ENCODE measurements at regions not wholly inside any gene's neighbourhood (a gene's known extent, or its start where the extent isn't known, plus 50 kb on each side); places are given as distances from the start of the nearest gene placed in this dataset.
"Not testable (repeated sequence)": the region's sequence is repeated elsewhere in the genome, so short reads cannot be mapped to it uniquely, and the experiment has no call there.

DNA sequence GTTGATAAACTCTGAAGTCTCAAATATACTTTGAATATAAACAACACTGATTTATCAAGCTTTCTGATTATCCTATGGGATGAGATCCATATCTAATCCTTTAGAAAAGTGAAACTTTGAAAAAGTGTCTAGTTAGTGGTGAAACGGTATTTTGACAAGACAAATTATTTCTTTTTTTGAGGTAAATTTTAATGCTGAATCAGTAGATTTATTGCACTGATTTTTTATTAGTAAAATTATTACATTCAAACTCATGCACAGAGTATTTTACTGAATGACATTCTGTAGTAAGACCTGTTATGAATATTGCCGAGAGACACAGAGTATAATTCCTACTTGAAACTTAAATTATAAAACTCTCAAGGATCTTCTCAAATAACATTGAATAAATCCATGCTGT lies 679.1 kb upstream of the SPRY2 start:
- Histone ChIP-seq H3K9me3 (ENCODE audit: control insufficient read depth in 2 of 2, insufficient read depth in 1 of 2, low read depth in 1 of 2, low read length in 1 of 2) (peaks cover 0 to 13% of the 10 kb centered on the region in 2 donors), H3K4me3 (ENCODE audit: low read depth in 1 of 3, low read length in 3 of 3) (no peak overlapping the region), H3K27ac (ENCODE audit: low read depth in 1 of 3, low read length in 2 of 3) (no peak overlapping the region), H3K36me3 (ENCODE audit: control insufficient read depth in 3 of 3, insufficient read depth in 2 of 3, low read depth in 1 of 3, low read length in 3 of 3) (no peaks in the 10 kb centered on the region), H3K4me1 (ENCODE audit: control insufficient read depth in 3 of 3, insufficient read depth in 2 of 3, low read depth in 1 of 3, low read length in 2 of 3) (peaks cover 0 to 6% (median 0%) of the 10 kb centered on the region in 3 donors), H3K27me3 (ENCODE audit: control insufficient read depth in 3 of 3, insufficient read depth in 3 of 3, low read length in 3 of 3) (no peaks in the 10 kb centered on the region)
- WGBS, 3 donors = 80 to 91% (median 83%) methylated on average over 2 of the region's 2 CpGs
- no peak for FAIRE-seq
- DNase-seq = no peak

DNA sequence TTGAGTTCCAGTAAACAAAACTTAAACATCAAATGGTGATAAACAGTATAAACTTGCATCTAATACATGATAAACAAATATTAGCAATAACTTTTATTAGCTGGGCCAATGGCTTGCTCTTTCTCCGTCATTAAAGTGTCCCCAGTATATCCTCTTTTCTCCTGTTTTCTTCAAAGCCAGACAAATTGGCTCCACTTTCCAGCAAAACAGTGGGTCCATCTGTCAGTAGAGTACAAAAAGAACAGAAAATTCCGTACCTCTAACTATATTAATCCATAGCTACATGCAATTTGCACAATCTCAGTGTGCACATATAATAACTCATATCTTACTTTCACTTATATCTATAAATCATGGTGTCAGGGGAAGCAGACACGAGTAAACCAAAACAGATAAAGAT lies 678.0 kb upstream of the SPRY2 start:
- FAIRE-seq (no peak), DNase-seq (no peak)
- no peaks in the 10 kb centered on the region for H3K27me3 ChIP-seq (ENCODE audit: control insufficient read depth in 3 of 3, insufficient read depth in 3 of 3, low read length in 3 of 3)
- H3K4me3 ChIP-seq (ENCODE audit: low read depth in 1 of 3, low read length in 3 of 3) = no peak overlapping the region
- no peaks in the 10 kb centered on the region for H3K36me3 ChIP-seq (ENCODE audit: control insufficient read depth in 3 of 3, insufficient read depth in 2 of 3, low read depth in 1 of 3, low read length in 3 of 3)
- whole genome bisulfite sequencing, 3 donors = 48 to 59% (median 49%) methylated on average over 3 of the region's 3 CpGs
- no peak overlapping the region for H3K27ac ChIP-seq (ENCODE audit: low read depth in 1 of 3, low read length in 2 of 3)
- peaks cover 0 to 13% of the 10 kb centered on the region in 2 donors for H3K9me3 ChIP-seq (ENCODE audit: control insufficient read depth in 2 of 2, insufficient read depth in 1 of 2, low read depth in 1 of 2, low read length in 1 of 2)
- peaks cover 0 to 6% (median 0%) of the 10 kb centered on the region in 3 donors for H3K4me1 ChIP-seq (ENCODE audit: control insufficient read depth in 3 of 3, insufficient read depth in 2 of 3, low read depth in 1 of 3, low read length in 2 of 3)

DNA sequence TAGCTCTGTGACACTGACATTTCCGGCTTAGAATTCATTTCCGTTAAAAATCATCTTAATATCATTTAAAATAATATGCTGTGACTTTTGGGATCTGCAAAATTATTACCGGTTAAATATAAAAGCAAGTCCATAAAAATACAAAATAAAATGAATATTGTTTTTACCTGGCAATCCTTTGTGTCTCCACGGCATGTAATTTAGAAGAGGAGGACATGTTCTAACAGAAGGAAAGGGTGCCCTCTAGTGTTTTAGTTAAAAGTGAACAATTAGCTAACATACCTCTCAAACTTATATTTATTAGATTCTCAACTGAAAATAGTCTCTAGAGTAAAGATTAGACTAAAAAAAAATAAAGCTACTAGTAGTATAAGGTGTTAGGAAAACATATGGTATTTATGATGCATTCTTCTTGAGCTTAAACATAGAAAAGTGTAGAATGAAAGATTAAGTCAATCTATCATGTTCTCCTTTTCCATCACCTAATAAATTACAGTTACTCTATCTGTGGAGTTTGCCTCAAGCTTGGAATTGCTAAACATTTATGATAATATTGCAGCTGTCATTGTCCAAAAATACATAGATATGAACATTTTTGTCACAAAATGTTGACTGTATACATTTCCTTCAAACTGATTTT lies 676.7 kb upstream of the SPRY2 start:
- H3K36me3 ChIP-seq (ENCODE audit: control insufficient read depth in 3 of 3, insufficient read depth in 2 of 3, low read depth in 1 of 3, low read length in 3 of 3) = no peaks in the 10 kb centered on the region
- H3K27me3 ChIP-seq (ENCODE audit: control insufficient read depth in 3 of 3, insufficient read depth in 3 of 3, low read length in 3 of 3) = no peaks in the 10 kb centered on the region
- WGBS, 3 donors = 27 to 34% (median 29%) methylated on average over 4 of the region's 4 CpGs
- H3K9me3 ChIP-seq (ENCODE audit: control insufficient read depth in 2 of 2, insufficient read depth in 1 of 2, low read depth in 1 of 2, low read length in 1 of 2) = peaks cover 0 to 13% of the 10 kb centered on the region in 2 donors
- H3K4me3 ChIP-seq (ENCODE audit: low read depth in 1 of 3, low read length in 3 of 3) = no peak overlapping the region
- H3K27ac ChIP-seq (ENCODE audit: low read depth in 1 of 3, low read length in 2 of 3) = no peak overlapping the region
- H3K4me1 ChIP-seq (ENCODE audit: control insufficient read depth in 3 of 3, insufficient read depth in 2 of 3, low read depth in 1 of 3, low read length in 2 of 3) = peaks cover 0 to 6% (median 0%) of the 10 kb centered on the region in 3 donors
- DNase-seq (peak; percentile 44 to 51), FAIRE-seq (peak; percentile 51)

DNA sequence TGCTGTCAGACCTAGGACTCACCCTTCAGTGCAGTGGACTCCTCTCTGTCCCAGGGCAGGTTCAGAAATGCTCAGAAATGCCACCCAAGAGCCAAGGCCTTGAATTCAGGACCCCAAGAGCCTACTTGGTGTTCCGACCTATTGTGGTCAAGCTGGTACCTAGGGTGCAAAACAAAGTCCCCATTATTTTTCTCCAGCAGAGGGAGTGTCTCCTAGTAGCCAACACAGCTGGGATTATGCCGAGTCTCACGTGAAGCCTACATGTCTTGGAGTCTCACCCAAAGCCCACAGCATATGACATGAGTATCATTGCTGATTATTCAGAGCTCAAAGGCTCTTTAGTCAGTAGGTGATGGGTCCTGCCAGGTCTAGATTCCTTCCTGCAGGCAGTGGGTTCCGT lies 671.1 kb upstream of the SPRY2 start:
- FAIRE-seq = no peak
- Histone ChIP-seq H3K27me3 (ENCODE audit: control insufficient read depth in 3 of 3, insufficient read depth in 3 of 3, low read length in 3 of 3) (no peaks in the 10 kb centered on the region), H3K27ac (ENCODE audit: low read depth in 1 of 3, low read length in 2 of 3) (no peak overlapping the region), H3K4me3 (ENCODE audit: low read depth in 1 of 3, low read length in 3 of 3) (no peak overlapping the region), H3K9me3 (ENCODE audit: control insufficient read depth in 2 of 2, insufficient read depth in 1 of 2, low read depth in 1 of 2, low read length in 1 of 2) (peaks cover 0 to 13% of the 10 kb centered on the region in 2 donors), H3K4me1 (ENCODE audit: control insufficient read depth in 3 of 3, insufficient read depth in 2 of 3, low read depth in 1 of 3, low read length in 2 of 3) (no peaks in the 10 kb centered on the region), H3K36me3 (ENCODE audit: control insufficient read depth in 3 of 3, insufficient read depth in 2 of 3, low read depth in 1 of 3, low read length in 3 of 3) (no peaks in the 10 kb centered on the region)
- DNase-seq = no peak
- 88 to 93% (median 89%) methylated on average over 4 of the region's 4 CpGs for WGBS, 3 donors

DNA sequence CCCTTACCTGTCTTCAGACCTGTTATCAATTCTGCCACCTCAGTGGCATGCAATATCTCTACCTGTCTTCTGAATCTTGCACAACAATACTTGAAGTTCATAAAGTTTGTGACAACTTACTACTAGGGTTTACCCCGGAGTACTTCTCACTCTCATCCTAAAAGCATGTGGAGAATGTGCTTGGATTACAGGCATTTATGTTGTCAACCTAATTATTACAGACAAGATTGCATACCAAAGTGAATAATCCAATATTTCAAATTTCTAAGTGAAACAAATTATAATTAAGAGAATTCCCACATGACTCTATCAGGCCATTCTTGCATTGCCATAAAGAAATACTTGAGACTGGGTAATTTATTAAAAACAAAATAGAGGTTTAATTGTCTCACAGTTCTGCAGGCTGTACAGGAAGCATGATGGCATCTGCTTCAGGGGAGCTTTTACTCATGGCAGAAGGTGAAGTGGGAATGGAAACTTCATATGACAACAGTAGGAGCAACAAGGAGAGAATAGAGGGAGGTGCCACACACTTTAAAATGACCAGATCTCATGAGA lies 661.0 kb upstream of the SPRY2 start:
- H3K4me1 ChIP-seq (ENCODE audit: control insufficient read depth in 3 of 3, insufficient read depth in 2 of 3, low read depth in 1 of 3, low read length in 2 of 3) = no peaks in the 10 kb centered on the region
- DNase-seq (no peak), FAIRE-seq (no peak)
- no peak overlapping the region for H3K4me3 ChIP-seq (ENCODE audit: low read depth in 1 of 3, low read length in 3 of 3)
- H3K27me3 ChIP-seq (ENCODE audit: control insufficient read depth in 3 of 3, insufficient read depth in 3 of 3, low read length in 3 of 3) = no peaks in the 10 kb centered on the region
- H3K9me3 ChIP-seq (ENCODE audit: control insufficient read depth in 2 of 2, insufficient read depth in 1 of 2, low read depth in 1 of 2, low read length in 1 of 2) = peaks cover 0 to 10% of the 10 kb centered on the region in 2 donors
- H3K27ac ChIP-seq (ENCODE audit: low read depth in 1 of 3, low read length in 2 of 3) = no peak overlapping the region
- H3K36me3 ChIP-seq (ENCODE audit: control insufficient read depth in 3 of 3, insufficient read depth in 2 of 3, low read depth in 1 of 3, low read length in 3 of 3) = no peaks in the 10 kb centered on the region
- 63 to 68% (median 64%) methylated on average over 1 of the region's 1 CpG for WGBS, 3 donors

DNA sequence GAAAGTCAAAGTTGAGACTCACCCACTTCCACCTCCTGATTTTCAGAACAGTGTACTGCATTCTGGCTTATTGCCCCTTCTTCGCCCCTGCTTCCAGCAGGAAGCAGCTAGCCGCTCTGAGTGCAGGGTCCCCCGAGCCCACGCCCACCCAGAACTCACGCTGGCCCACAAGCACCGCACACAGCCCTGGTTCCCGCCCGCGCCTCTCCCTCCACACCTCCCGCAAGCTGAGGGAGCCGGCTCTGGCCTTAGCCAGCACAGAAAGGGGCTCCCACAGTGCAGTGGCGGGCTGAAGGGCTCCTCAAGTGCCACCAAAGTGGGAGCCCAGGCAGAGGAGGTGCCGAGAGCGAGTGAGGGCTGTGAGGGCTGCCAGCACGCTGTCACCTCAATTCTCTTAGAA lies 657.7 kb upstream of the SPRY2 start:
- not testable (repeated sequence) for H3K27me3 ChIP-seq (ENCODE audit: control insufficient read depth in 3 of 3, insufficient read depth in 3 of 3, low read length in 3 of 3); DNase-seq
- 77 to 92% (median 90%) methylated on average over 14 to 15 of the region's 15 CpGs for WGBS, 3 donors

DNA sequence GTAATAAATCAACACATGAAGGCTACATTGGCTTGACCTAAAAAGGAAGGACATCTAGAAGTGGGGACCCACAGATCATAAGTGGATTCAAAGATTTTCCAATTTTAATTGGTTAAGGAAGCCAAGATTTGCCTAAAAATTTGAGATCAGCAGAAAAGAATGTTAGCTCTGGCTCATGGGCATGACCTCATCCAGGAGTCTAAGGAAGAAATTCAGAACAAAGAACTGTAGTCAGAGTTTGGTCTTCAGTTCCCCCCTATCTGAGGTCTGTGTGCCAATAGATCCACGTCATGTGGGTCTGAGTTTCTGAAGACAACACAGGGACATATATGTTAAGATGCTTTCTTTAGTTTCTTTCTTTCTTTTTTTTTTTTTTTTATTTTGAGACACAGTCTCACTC lies 648.8 kb upstream of the SPRY2 start:
- WGBS, 3 donors = 59 to 89% (median 76%) methylated on average over 1 of the region's 1 CpG

More for the DNA sequence above, 657.7 kb upstream of the SPRY2 start:
- not testable (repeated sequence) for H3K4me3 ChIP-seq (ENCODE audit: low read depth in 1 of 3, low read length in 3 of 3); H3K36me3 ChIP-seq (ENCODE audit: control insufficient read depth in 3 of 3, insufficient read depth in 2 of 3, low read depth in 1 of 3, low read length in 3 of 3); H3K4me1 ChIP-seq (ENCODE audit: control insufficient read depth in 3 of 3, insufficient read depth in 2 of 3, low read depth in 1 of 3, low read length in 2 of 3); H3K27ac ChIP-seq (ENCODE audit: low read depth in 1 of 3, low read length in 2 of 3); FAIRE-seq
- H3K9me3 ChIP-seq (ENCODE audit: control insufficient read depth in 2 of 2, insufficient read depth in 1 of 2, low read depth in 1 of 2, low read length in 1 of 2) = peaks cover 0 to 10% of the 10 kb centered on the region in 2 donors

DNA sequence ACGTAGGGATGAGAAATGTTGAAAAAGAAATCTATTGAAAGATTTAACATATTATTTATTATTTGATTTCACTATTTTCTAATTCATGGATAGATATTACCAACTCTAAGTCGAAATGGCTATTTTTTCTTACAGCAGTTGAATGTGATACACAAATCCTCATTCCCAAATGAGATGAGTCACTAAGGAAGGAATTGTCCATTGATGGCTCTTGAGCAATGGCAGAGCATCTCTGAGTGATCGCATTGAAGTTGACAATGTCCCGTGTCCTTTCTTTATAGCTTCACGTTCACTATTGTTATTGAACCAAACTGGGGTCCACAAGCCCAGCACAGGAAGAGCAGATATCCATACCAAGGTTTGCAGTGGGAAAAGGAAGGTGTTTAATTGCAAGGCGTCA lies 648.3 kb upstream of the SPRY2 start:
- WGBS, 3 donors = 82 to 88% (median 86%) methylated on average over 6 of the region's 6 CpGs
- H3K9me3 ChIP-seq (ENCODE audit: control insufficient read depth in 2 of 2, insufficient read depth in 1 of 2, low read depth in 1 of 2, low read length in 1 of 2) = peaks cover 0 to 11% of the 10 kb centered on the region in 2 donors
- H3K27me3 ChIP-seq (ENCODE audit: control insufficient read depth in 3 of 3, insufficient read depth in 3 of 3, low read length in 3 of 3) = no peaks in the 10 kb centered on the region
- H3K36me3 ChIP-seq (ENCODE audit: control insufficient read depth in 3 of 3, insufficient read depth in 2 of 3, low read depth in 1 of 3, low read length in 3 of 3) = no peaks in the 10 kb centered on the region
- FAIRE-seq = no peak
- DNase-seq = no peak
- no peaks in the 10 kb centered on the region for H3K4me1 ChIP-seq (ENCODE audit: control insufficient read depth in 3 of 3, insufficient read depth in 2 of 3, low read depth in 1 of 3, low read length in 2 of 3)
- H3K4me3 ChIP-seq (ENCODE audit: low read depth in 1 of 3, low read length in 3 of 3) = no peak overlapping the region
- no peak overlapping the region for H3K27ac ChIP-seq (ENCODE audit: low read depth in 1 of 3, low read length in 2 of 3)

More for the DNA sequence above, 648.8 kb upstream of the SPRY2 start:
- DNase-seq (no peak), FAIRE-seq (no peak)
- Histone ChIP-seq H3K36me3 (ENCODE audit: control insufficient read depth in 3 of 3, insufficient read depth in 2 of 3, low read depth in 1 of 3, low read length in 3 of 3) (no peaks in the 10 kb centered on the region), H3K4me1 (ENCODE audit: control insufficient read depth in 3 of 3, insufficient read depth in 2 of 3, low read depth in 1 of 3, low read length in 2 of 3) (no peaks in the 10 kb centered on the region), H3K9me3 (ENCODE audit: control insufficient read depth in 2 of 2, insufficient read depth in 1 of 2, low read depth in 1 of 2, low read length in 1 of 2) (peaks cover 0 to 11% of the 10 kb centered on the region in 2 donors), H3K27ac (ENCODE audit: low read depth in 1 of 3, low read length in 2 of 3) (no peak overlapping the region), H3K27me3 (ENCODE audit: control insufficient read depth in 3 of 3, insufficient read depth in 3 of 3, low read length in 3 of 3) (no peaks in the 10 kb centered on the region), H3K4me3 (ENCODE audit: low read depth in 1 of 3, low read length in 3 of 3) (no peak overlapping the region)

Measured in small intestine (tissue), 7 donors.